T-cell (primary cell): ENCODE measurements at regions not wholly inside any gene's neighbourhood (a gene's known extent, or its start where the extent isn't known, plus 50 kb on each side); places are given as distances from the start of the nearest gene placed in this dataset.
"Not testable (repeated sequence)": the region's sequence is repeated elsewhere in the genome, so short reads cannot be mapped to it uniquely, and the experiment has no call there.

Source experiments
- ATAC-seq, 4 experiments: fragments of 200-7000 bp in 3 of 4; fragments of 150-1000 bp in 1 of 4; cut with Tn5 transposase; replicated peaks in 1 of 4; 1 replicate in 3 of 4; 2 replicates in 1 of 4; pipeline ENCODE4 v1.10.0; 2021; ENCODE audit warnings: moderate library complexity in 3 of 4, mild to moderate bottlenecking in 2 of 4, moderate number of reproducible peaks in 1 of 4
- CTCF ChIA-PET, 2 donors: fragments of 300-600 bp; sonication (Branson Sonifier 250); formaldehyde crosslinking; loops; one replicate each; lab custom pipeline; 2022; ENCODE audit warnings: antibody characterized with exemption in 2 of 2; lab: Charles Lee
- POLR2A ChIA-PET, 2 donors: fragments of 300-600 bp; sonication (Branson Sonifier 250); formaldehyde crosslinking; loops; one replicate each; lab custom pipeline; 2022; ENCODE audit warnings: antibody characterized with exemption in 2 of 2; lab: Charles Lee
- DNase-seq, 35 experiments: peaks; one replicate each; pipeline versions ENCODE4 v3.0.0 to v3.0.0-alpha.2; 2013 to 2023
- H3K27ac ChIP-seq: one replicate; pipeline ENCODE4 v1.5.1; 2013; ENCODE audit warnings: low read length
- H3K27me3 ChIP-seq, 2 experiments: replicated peaks in 1 of 2; 1 replicate in 1 of 2; 2 replicates in 1 of 2; pipeline versions ENCODE4 v1.6.1 to v1.7.0; 2013; ENCODE audit warnings: low read length in 1 of 2, mixed read lengths in 1 of 2; ENCODE audit not compliant: control insufficient read depth in 2 of 2, insufficient read depth in 2 of 2; ENCODE audit errors: extremely low read depth in 1 of 2
- H3K36me3 ChIP-seq, 2 donors: 1 replicate in 1 of 2; 2 replicates in 1 of 2; pipeline versions ENCODE4 v1.6.1 to v1.7.0; 2013; ENCODE audit warnings: low read length in 1 of 2; ENCODE audit not compliant: control insufficient read depth in 2 of 2, insufficient read depth in 1 of 2; ENCODE audit errors: extremely low read depth in 1 of 2
- H3K4me1 ChIP-seq, 2 experiments: 1 replicate in 1 of 2; 2 replicates in 1 of 2; pipeline versions ENCODE4 v1.6.1 to v1.7.0; 2013; ENCODE audit warnings: low read length in 2 of 2, mixed read lengths in 1 of 2; ENCODE audit not compliant: insufficient read depth in 2 of 2, control insufficient read depth in 1 of 2; ENCODE audit errors: extremely low read depth in 1 of 2
- H3K4me3 ChIP-seq, 2 donors: 1 replicate in 1 of 2; 2 replicates in 1 of 2; pipeline versions ENCODE4 v1.5.1 to v1.7.0; 2013; ENCODE audit warnings: mild to moderate bottlenecking in 2 of 2, low read length in 1 of 2, moderate library complexity in 1 of 2; ENCODE audit not compliant: control insufficient read depth in 1 of 2; ENCODE audit errors: extremely low read depth in 1 of 2
- H3K9me3 ChIP-seq: 2 replicates; pipeline ENCODE4 v1.7.0; 2013
- H3K27ac Mint-ChIP-seq, 2 donors: one replicate each; pipeline ENCODE4 v1.8.0; 2020 to 2021; ENCODE audit warnings: mild to moderate bottlenecking in 2 of 2, mixed read lengths in 2 of 2
- H3K27me3 Mint-ChIP-seq, 2 donors: one replicate each; pipeline ENCODE4 v1.8.0; 2021 to 2022; ENCODE audit warnings: mixed read lengths in 2 of 2
- H3K36me3 Mint-ChIP-seq: one replicate; pipeline ENCODE4 v1.8.0; 2021; ENCODE audit warnings: mixed read lengths
- H3K4me1 Mint-ChIP-seq, 3 donors: one replicate each; pipeline ENCODE4 v1.8.0; 2020 to 2022; ENCODE audit warnings: mixed read lengths in 3 of 3, mild to moderate bottlenecking in 1 of 3
- H3K4me3 Mint-ChIP-seq, 3 donors: one replicate each; pipeline ENCODE4 v1.8.0; 2020 to 2022; ENCODE audit warnings: mild to moderate bottlenecking in 3 of 3, mixed read lengths in 3 of 3, moderate library complexity in 3 of 3
- H3K9me3 Mint-ChIP-seq, 3 donors: one replicate each; pipeline ENCODE4 v1.8.0; 2020 to 2022; ENCODE audit warnings: mixed read lengths in 3 of 3
- WGBS: methylation state at CpG from one replicate; pipeline ENCODE4 v1.1.5; 2013; ENCODE audit warnings: missing lambda C conversion rate; ENCODE audit not compliant: insufficient coverage; 5-methylcytosine and 5-hydroxymethylcytosine counted together

GRCh38 chr12:131429221-131429620, 281.7 kb upstream of the SFSWAP start:
- H3K36me3 ChIP-seq, H3K27ac Mint-ChIP-seq, H3K4me1 ChIP-seq, H3K4me1 Mint-ChIP-seq, DNase-seq, ATAC-seq, CTCF ChIA-PET, H3K4me3 ChIP-seq, H3K36me3 Mint-ChIP-seq, H3K4me3 Mint-ChIP-seq, H3K9me3 ChIP-seq, H3K27ac ChIP-seq, POLR2A ChIA-PET: not testable (repeated sequence)
- peaks cover 0 to 27% of the 10 kb centered on the region in 2 experiments for H3K27me3 ChIP-seq
- peaks cover 7 to 13% (median 11%) of the 10 kb centered on the region in 3 donors for H3K9me3 Mint-ChIP-seq
- WGBS, result no CpG with 5 or more reads among the region's 8 CpGs
- H3K27me3 Mint-ChIP-seq, result peaks cover 13 to 35% of the 10 kb centered on the region in 2 donors

- WGBS, result 71% methylated on average over 8 of the region's 8 CpGs
- H3K4me1 Mint-ChIP-seq, H3K9me3 Mint-ChIP-seq, H3K27ac Mint-ChIP-seq, H3K4me1 ChIP-seq, H3K27ac ChIP-seq, H3K4me3 Mint-ChIP-seq, H3K36me3 Mint-ChIP-seq, H3K9me3 ChIP-seq, DNase-seq, H3K36me3 ChIP-seq, ATAC-seq, POLR2A ChIA-PET, H3K4me3 ChIP-seq, CTCF ChIA-PET: not testable (repeated sequence)
- H3K27me3 ChIP-seq, result peaks cover 1 to 31% of the 10 kb centered on the region in 2 experiments
- H3K27me3 Mint-ChIP-seq, result peaks cover 18 to 39% of the 10 kb centered on the region in 2 donors
These were observed 281.2 kb upstream of the SFSWAP start for GRCh38 chr12:131429697-131430096.

DNA sequence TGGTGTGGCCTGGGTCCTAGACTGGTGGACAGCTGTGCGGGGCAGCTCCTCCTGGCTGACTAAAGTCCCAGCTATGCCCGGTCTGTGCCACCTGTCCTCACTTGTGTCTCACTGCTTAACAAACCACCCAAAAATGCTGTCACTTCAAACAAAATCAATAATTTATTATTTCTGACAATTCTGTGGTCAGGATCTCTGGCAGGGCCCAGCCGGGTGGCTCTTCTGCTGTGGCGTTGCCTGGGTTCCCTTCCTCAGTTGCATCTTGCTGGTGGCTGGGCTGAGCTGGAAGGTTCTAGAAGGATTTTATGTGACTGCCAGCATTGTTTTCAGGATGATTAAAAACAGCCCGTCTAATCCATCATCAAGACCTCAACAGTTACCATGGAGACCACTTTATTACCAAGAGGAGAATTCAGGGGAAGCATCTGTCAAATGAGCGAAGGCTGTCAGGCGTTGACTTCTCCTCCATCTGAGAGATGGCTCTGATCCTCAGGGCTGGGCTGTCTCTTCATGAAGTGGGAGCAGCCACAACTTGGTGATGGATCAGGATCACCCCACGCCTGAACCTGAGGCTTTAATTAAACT, 280.6 kb upstream of the SFSWAP start:
- 92% methylated on average over 4 of the region's 8 CpGs for WGBS

GRCh38 chr12:131431126-131431655, 279.7 kb upstream of the SFSWAP start:
- H3K27ac ChIP-seq, H3K36me3 Mint-ChIP-seq, ATAC-seq, H3K9me3 ChIP-seq, H3K4me3 Mint-ChIP-seq, DNase-seq, H3K36me3 ChIP-seq, H3K4me3 ChIP-seq, H3K4me1 Mint-ChIP-seq, CTCF ChIA-PET, POLR2A ChIA-PET, H3K27ac Mint-ChIP-seq, H3K9me3 Mint-ChIP-seq, H3K4me1 ChIP-seq: not testable (repeated sequence)
- H3K27me3 ChIP-seq, result peaks cover 2 to 34% of the 10 kb centered on the region in 2 experiments
- H3K27me3 Mint-ChIP-seq, result peaks cover 22 to 49% of the 10 kb centered on the region in 2 donors
- WGBS, result 95% methylated on average over 15 of the region's 17 CpGs

More for the DNA sequence above, 280.6 kb upstream of the SFSWAP start:
- ATAC-seq (no peak), DNase-seq (no peak)
- CTCF ChIA-PET, result no interaction called here
- Histone ChIP-seq H3K27ac (no peak overlapping the region), H3K4me3 (no peak overlapping the region), H3K9me3 (no peaks in the 10 kb centered on the region), H3K4me1 (no peaks in the 10 kb centered on the region), H3K36me3 (no peaks in the 10 kb centered on the region), H3K27me3 (peaks cover 2 to 34% of the 10 kb centered on the region in 2 experiments)
- H3K27me3 Mint-ChIP-seq, result peaks cover 22 to 43% of the 10 kb centered on the region in 2 donors
- POLR2A ChIA-PET, result no interaction called here
- H3K9me3 Mint-ChIP-seq, result peaks cover 0 to 4% (median 3%) of the 10 kb centered on the region in 3 donors
- no peaks in the 10 kb centered on the region for H3K4me1 Mint-ChIP-seq
- H3K4me3 Mint-ChIP-seq, result no peak overlapping the region
- no peaks in the 10 kb centered on the region for H3K36me3 Mint-ChIP-seq
- H3K27ac Mint-ChIP-seq, result no peak overlapping the region

GRCh38 chr12:131432532-131433260, 278.2 kb upstream of the SFSWAP start:
- peak overlapping the region in 1 of 2 donors; percentile 29 for H3K27ac Mint-ChIP-seq
- no peak overlapping the region for H3K4me3 Mint-ChIP-seq
- H3K4me1 Mint-ChIP-seq, result no peaks in the 10 kb centered on the region
- Histone ChIP-seq H3K4me1 (no peaks in the 10 kb centered on the region), H3K36me3 (no peaks in the 10 kb centered on the region), H3K4me3 (no peak overlapping the region), H3K27me3 (peaks cover 2 to 42% of the 10 kb centered on the region in 2 experiments), H3K9me3 (no peaks in the 10 kb centered on the region), H3K27ac (no peak overlapping the region)
- DNase-seq (no peak), ATAC-seq (no peak)
- WGBS, result 81% methylated on average over 11 of the region's 29 CpGs
- H3K9me3 Mint-ChIP-seq, result no peaks in the 10 kb centered on the region
- H3K36me3 Mint-ChIP-seq, result no peaks in the 10 kb centered on the region
- POLR2A ChIA-PET, result no interaction called here
- peaks cover 25 to 57% of the 10 kb centered on the region in 2 donors for H3K27me3 Mint-ChIP-seq
- CTCF ChIA-PET, result no interaction called here

DNA sequence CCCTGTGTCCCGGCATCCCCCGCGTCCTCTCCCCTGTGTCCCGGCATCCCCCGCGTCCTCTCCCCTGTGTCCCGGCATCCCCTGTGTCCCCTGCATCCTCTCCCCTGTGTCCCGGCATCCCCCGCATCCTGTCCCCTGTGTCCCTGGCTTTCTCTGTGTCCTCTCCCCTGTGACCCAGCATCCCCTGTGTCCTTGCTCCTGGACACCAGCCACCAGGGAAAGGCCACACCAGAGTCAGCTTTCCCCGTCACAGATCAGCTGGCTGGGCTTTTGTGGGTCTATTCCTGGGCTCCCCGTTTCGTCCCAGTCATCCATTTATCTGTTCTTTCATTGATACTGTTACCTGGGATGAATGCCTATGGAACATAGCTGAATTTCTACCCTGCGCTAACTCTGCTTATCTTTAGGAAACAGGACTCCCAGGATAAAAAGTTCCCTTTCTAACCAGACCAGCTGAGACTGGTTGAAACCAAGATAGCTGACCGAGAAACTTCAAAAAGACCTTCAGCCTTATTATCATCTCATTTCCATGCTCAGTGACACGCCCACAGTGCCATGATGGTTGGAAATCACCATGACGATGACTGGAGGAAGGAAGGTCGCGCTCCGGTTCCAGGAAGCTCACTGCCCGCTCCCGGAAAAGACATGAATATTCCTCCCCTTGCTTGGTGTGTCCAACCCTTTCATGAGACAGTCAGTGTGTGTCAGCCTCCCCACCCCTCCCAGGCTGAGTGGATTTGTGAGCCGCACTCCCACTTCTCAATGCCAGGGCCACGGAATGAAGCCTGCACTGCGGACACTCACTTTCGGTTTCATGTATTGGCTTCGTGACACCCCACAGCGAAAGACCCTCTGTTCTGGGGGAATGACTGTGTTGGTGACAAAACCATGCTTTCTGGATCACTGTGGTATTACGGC, 276.4 kb upstream of the SFSWAP start:
- Mint-ChIP-seq H3K27ac (peak overlapping the region in 1 of 2 donors; percentile 43), H3K4me1 (no peaks in the 10 kb centered on the region), H3K36me3 (no peaks in the 10 kb centered on the region), H3K4me3 (no peak overlapping the region), H3K27me3 (peaks cover 22 to 55% of the 10 kb centered on the region in 2 donors), H3K9me3 (no peaks in the 10 kb centered on the region)
- Histone ChIP-seq H3K4me1 (no peaks in the 10 kb centered on the region), H3K27ac (no peak overlapping the region), H3K4me3 (no peak overlapping the region), H3K27me3 (peaks cover 2 to 50% of the 10 kb centered on the region in 2 experiments), H3K36me3 (no peaks in the 10 kb centered on the region), H3K9me3 (no peaks in the 10 kb centered on the region)
- CTCF ChIA-PET, result no interaction called here
- DNase-seq (peak in 1 of 35 experiments; percentile 16), ATAC-seq (no peak)
- POLR2A ChIA-PET, result no interaction called here
- 80% methylated on average over 15 of the region's 28 CpGs for WGBS
